ENCODE measurements at regions not wholly inside any gene's neighbourhood (a gene's known extent, or its start where the extent isn't known, plus 50 kb on each side); places are given as distances from the start of the nearest gene placed in this dataset.

GRCh38 chr9:10899509-10899908 lies 286.7 kb upstream of the PTPRD start:
- CTCF ChIA-PET = no interaction called here
- Histone ChIP-seq H3K4me3 (ENCODE audit: low read depth, low read length) (no peak overlapping the region), H3K9me3 (ENCODE audit: control insufficient read depth, insufficient read depth, low read length) (peaks cover 7% of the 10 kb centered on the region; the same call in 1 of the 2 replicates), H3K27me3 (ENCODE audit: control insufficient read depth, insufficient read depth, low read length) (no peaks in the 10 kb centered on the region), H3K27ac (ENCODE audit: low read depth, low read length) (no peak overlapping the region)
- POLR2A ChIA-PET = no interaction called here
- TF ChIP-seq, protein P1, sequence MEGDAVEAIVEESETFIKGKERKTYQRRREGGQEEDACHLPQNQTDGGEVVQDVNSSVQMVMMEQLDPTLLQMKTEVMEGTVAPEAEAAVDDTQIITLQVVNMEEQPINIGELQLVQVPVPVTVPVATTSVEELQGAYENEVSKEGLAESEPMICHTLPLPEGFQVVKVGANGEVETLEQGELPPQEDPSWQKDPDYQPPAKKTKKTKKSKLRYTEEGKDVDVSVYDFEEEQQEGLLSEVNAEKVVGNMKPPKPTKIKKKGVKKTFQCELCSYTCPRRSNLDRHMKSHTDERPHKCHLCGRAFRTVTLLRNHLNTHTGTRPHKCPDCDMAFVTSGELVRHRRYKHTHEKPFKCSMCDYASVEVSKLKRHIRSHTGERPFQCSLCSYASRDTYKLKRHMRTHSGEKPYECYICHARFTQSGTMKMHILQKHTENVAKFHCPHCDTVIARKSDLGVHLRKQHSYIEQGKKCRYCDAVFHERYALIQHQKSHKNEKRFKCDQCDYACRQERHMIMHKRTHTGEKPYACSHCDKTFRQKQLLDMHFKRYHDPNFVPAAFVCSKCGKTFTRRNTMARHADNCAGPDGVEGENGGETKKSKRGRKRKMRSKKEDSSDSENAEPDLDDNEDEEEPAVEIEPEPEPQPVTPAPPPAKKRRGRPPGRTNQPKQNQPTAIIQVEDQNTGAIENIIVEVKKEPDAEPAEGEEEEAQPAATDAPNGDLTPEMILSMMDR (IDR thresholded peaks at IDR 0.05; ENCODE audit: low read depth, low read length) = no peak
- DNase-seq (ENCODE audit: low read depth, low spot score) = no peak

- Histone ChIP-seq H3K4me3 (ENCODE audit: low read depth, low read length) (no peak overlapping the region), H3K27me3 (ENCODE audit: control insufficient read depth, insufficient read depth, low read length) (no peaks in the 10 kb centered on the region), H3K9me3 (ENCODE audit: control insufficient read depth, insufficient read depth, low read length) (peaks cover 9% of the 10 kb centered on the region; the same call in 1 of the 2 replicates), H3K27ac (ENCODE audit: low read depth, low read length) (no peak overlapping the region)
- TF ChIP-seq, protein P1 (IDR thresholded peaks at IDR 0.05; ENCODE audit: low read depth, low read length) = no peak
- CTCF ChIA-PET = no interaction called here
- POLR2A ChIA-PET = no interaction called here
- DNase-seq (ENCODE audit: low read depth, low spot score) = no peak
These were observed 291.2 kb upstream of the PTPRD start for GRCh38 chr9:10903969-10904368.

DNA sequence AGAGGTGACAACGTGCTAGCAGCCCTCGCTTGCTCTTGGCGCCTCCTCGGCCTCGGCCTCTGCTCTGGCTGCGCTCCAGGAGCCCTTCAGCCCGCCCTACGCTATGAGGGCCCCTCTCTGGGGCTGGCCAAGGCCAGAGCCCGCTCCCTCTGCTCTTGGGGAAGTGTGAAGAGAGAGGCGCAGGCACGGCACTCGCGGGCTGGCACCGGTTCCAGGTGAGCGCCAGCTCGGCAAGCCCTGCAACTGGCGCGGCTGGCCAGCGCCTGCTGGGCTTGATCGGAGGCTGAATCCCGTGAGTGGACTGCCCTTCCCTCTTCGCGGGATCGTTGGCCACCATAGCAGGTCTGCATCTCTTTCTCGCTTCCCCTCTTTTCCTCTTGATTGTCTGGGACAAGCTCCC lies 298.0 kb upstream of the PTPRD start:
- peaks cover 16% of the 10 kb centered on the region for H3K9me3 ChIP-seq (ENCODE audit: control insufficient read depth, insufficient read depth, low read length)
- no peaks in the 10 kb centered on the region for H3K27me3 ChIP-seq (ENCODE audit: control insufficient read depth, insufficient read depth, low read length)
- TF ChIP-seq, protein P1 (IDR thresholded peaks at IDR 0.05; ENCODE audit: low read depth, low read length) = no peak
- CTCF ChIA-PET = no interaction called here
- POLR2A ChIA-PET = no interaction called here
- H3K27ac ChIP-seq (ENCODE audit: low read depth, low read length) = no peak overlapping the region
- no peak for DNase-seq (ENCODE audit: low read depth, low spot score)
- H3K4me3 ChIP-seq (ENCODE audit: low read depth, low read length) = no peak overlapping the region

GRCh38 chr9:10911373-10911772 lies 298.6 kb upstream of the PTPRD start:
- no peak overlapping the region for H3K27ac ChIP-seq (ENCODE audit: low read depth, low read length)
- no peaks in the 10 kb centered on the region for H3K27me3 ChIP-seq (ENCODE audit: control insufficient read depth, insufficient read depth, low read length)
- CTCF ChIA-PET = no interaction called here
- POLR2A ChIA-PET = no interaction called here
- TF ChIP-seq, protein P1 (IDR thresholded peaks at IDR 0.05; ENCODE audit: low read depth, low read length) = no peak
- H3K4me3 ChIP-seq (ENCODE audit: low read depth, low read length) = no peak overlapping the region
- DNase-seq (ENCODE audit: low read depth, low spot score) = no peak
- H3K9me3 ChIP-seq (ENCODE audit: control insufficient read depth, insufficient read depth, low read length) = peaks cover 16% of the 10 kb centered on the region

DNA sequence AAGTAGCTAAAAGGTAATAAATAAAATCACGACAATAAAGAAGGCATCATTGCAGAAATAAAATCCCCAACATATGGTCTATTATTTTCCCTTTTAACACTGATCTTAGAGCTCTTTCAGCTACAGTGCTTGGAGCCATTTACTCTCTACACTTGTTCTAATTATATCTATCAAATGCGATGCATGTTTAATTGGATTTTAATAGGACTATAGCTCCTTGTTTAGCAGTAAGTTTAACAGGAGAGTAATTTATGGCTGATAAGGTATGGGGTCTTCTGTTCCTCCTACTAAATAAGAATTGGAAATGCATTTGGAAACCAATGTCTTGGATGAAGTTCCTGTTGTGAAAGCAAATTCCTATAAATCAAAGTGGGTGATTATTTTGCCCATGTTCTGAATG lies 304.2 kb upstream of the PTPRD start:
- Histone ChIP-seq H3K4me3 (ENCODE audit: low read depth, low read length) (no peak overlapping the region), H3K9me3 (ENCODE audit: control insufficient read depth, insufficient read depth, low read length) (peaks cover 2% of the 10 kb centered on the region; the same call in 1 of the 2 replicates), H3K27me3 (ENCODE audit: control insufficient read depth, insufficient read depth, low read length) (no peaks in the 10 kb centered on the region), H3K27ac (ENCODE audit: low read depth, low read length) (no peak overlapping the region)
- ChIA-PET POLR2A (no interaction called here), CTCF (no interaction called here)
- TF ChIP-seq, protein P1 (IDR thresholded peaks at IDR 0.05; ENCODE audit: low read depth, low read length) = no peak
- no peak for DNase-seq (ENCODE audit: low read depth, low spot score)
